GM19239 (cell line): ENCODE measurements at regions not wholly inside any gene's neighbourhood (a gene's known extent, or its start where the extent isn't known, plus 50 kb on each side); places are given as distances from the start of the nearest gene placed in this dataset.
"Not testable (repeated sequence)": the region's sequence is repeated elsewhere in the genome, so short reads cannot be mapped to it uniquely, and the experiment has no call there.

Experiments used
- DNase-seq: peaks from one replicate; pipeline ENCODE4 v3.0.0; 2011; ENCODE audit warnings: low spot score; ENCODE audit not compliant: insufficient read length
- FAIRE-seq: peaks from 2 replicates; lab custom pipeline; 2011; peaks lifted over from hg19 to GRCh38; lab: Jason Lieb, UNC

DNA sequence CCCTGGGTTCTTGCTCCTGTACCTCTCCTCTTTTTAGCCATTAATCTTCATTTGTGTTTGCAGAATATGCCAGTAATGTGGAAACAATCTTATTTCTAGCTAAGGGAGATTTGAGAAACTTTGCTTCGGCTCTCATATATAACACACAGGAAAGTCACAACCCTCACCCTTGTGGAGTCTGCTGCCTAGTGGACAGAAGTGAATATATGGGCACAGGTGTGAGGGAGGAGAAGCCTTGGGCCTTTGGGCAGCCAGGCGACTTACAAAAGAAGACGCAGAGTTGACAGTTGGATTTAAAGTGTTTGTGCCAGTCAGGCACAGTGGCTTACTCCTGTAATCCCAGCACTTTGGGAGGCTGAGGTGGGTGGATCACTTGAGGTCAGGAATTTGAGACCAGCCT lies 181.8 kb upstream of the TBL1XR1 start:
- FAIRE-seq: no peak
- DNase-seq: no peak

DNA sequence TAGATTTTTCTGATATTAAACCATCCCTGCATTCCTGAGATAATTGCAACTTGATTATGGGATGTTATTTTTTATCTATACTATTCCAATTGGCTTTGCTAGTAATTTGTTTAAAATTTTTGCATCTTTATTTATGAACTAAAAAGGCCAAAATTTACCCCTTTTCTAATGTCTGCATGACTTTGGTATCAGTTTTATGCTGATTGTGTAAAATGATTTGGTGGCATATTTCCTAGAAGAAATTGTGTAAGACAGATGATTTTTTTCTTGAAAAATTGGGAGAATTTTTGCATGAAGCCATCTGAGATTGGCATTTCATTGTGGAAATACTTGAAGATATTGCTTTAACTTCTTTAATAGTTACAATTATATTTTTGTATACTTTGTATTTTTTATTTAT lies 183.8 kb upstream of the TBL1XR1 start:
- DNase-seq (no peak), FAIRE-seq (peak; percentile 40)

- FAIRE-seq (no peak), DNase-seq (no peak)
These were observed 185.7 kb upstream of the TBL1XR1 start for GRCh38 chr3:177382944-177383343.

GRCh38 chr3:177385186-177385585 lies 187.9 kb upstream of the TBL1XR1 start:
- no peak for FAIRE-seq
- DNase-seq: no peak

- no peak for DNase-seq
These were observed 188.6 kb upstream of the TBL1XR1 start for GRCh38 chr3:177385831-177386301.

DNA sequence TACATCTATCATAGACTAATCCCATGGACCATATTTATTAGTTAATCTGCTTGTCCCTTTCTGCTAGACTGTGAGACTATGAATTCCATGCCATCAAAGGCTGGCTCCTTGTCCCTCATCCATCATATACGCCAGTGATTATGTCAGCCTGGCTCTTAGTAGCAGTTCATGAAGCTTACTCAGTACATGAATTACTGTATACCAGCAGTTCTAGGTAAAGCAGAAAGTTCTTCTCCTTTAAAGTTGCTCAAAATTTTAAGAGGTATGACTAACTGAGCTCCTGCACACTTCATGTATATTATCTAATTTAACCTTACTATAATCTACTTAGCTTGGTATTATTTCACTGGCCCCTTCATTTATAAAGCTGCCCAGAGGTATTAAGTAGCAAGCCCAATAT lies 190.9 kb upstream of the TBL1XR1 start:
- no peak for DNase-seq
- no peak for FAIRE-seq

More at GRCh38 chr3:177385831-177386301, 188.6 kb upstream of the TBL1XR1 start:
- no peak for FAIRE-seq

- FAIRE-seq, DNase-seq: not testable (repeated sequence)
These were observed 197.1 kb upstream of the TBL1XR1 start for GRCh38 chr3:177394231-177395024.

- FAIRE-seq (no peak), DNase-seq (no peak)
These were observed 199.5 kb upstream of the TBL1XR1 start for GRCh38 chr3:177396733-177397132.

DNA sequence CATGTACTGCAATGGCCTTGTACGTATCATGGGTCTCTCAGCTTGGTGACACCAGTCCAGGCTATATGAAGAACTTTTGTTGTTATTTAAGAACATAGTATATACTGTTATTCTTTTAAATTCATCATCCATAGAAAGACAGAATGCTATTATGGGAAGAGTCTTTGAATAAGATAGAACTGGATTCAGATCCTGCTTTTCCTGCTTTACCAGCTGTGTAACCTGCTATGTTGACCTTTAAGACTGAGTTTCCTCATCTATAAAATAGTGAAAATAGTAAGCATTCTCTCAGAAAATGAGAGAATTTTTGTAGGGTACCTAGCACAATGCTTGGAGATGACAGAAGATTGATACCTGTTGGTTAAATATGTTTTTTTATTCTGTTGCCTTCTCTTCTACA lies 204.1 kb upstream of the TBL1XR1 start:
- DNase-seq (no peak), FAIRE-seq (no peak)

GRCh38 chr3:177402533-177402932 lies 205.3 kb upstream of the TBL1XR1 start:
- DNase-seq (no peak), FAIRE-seq (no peak)

DNA sequence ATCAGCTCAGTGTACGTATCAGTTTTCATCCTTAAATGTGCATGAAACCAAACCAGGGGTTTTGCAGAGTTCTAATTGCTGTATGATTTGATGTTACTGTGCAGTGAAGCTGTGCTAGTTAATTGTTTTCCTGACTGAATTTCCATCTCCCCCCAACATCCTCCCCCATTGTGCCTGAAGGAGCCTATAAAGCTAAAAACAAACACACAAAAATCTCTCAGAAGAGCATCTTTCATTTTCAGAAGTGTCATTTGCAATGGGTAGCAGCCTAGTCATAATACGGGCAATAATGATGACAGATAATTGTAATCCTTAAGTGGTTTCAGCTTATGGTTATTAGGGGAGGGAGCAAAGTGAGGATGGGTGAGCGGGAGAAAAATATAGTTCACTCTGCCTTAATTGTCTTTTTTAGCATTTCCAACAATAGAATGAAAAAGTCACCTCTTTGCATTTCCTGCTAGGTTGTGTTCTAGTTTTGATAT lies 207.9 kb upstream of the TBL1XR1 start:
- no peak for DNase-seq
- no peak for FAIRE-seq

GRCh38 chr3:177410730-177411129 lies 213.4 kb upstream of the TBL1XR1 start:
- FAIRE-seq (peak; percentile 70), DNase-seq (peak; percentile 46)

DNA sequence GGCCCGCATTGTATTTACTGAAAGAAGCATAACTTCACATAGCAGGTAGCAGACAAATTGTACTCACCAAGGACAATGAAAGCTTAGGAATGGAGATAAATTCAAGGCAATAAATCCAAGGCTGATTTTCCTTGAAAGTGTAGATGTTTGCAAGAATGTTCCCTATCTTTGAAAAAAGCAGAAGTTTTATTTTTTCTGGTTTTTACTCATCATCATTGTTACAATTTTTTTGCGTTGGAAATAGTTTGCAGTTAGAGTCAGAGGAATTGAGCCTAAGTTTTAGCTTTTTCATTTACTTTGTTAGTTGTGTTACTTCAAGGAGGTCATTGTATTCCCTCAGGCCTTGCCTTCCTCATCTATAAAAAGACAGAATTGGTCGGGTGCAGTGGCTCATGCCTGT lies 213.9 kb upstream of the TBL1XR1 start:
- no peak for FAIRE-seq
- no peak for DNase-seq

DNA sequence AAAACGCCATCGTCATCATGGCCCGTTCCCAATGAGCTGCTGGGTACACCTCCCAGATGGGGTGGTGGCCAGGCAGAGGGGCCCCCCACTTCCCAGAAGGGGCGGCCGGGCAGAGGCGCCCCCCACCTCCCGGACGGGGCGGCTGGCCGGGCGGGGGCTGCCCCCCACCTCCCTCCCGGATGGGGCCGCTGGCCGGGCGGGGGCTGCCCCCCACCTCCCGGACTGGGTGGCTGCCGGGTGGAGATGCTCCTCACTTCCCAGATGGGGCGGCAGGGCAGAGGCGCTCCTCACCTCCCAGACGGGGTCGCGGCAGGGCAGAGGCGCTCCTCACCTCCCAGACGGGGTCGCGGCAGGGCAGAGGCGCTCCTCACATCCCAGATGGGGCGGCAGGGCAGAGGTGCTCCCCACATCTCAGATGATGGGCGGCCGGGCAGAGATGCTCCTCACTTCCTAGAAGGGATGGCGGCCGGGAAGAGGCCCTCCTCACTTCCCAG lies 215.4 kb upstream of the TBL1XR1 start:
- DNase-seq, FAIRE-seq: not testable (repeated sequence)

GRCh38 chr3:177414093-177414492 lies 216.8 kb upstream of the TBL1XR1 start:
- FAIRE-seq (no peak), DNase-seq (no peak)

- no peak for FAIRE-seq
- no peak for DNase-seq
These were observed 221.5 kb upstream of the TBL1XR1 start for GRCh38 chr3:177418787-177419186.

- FAIRE-seq (no peak), DNase-seq (no peak)
These were observed 222.8 kb upstream of the TBL1XR1 start for GRCh38 chr3:177419904-177420601.

GRCh38 chr3:177420651-177421480 lies 223.6 kb upstream of the TBL1XR1 start:
- DNase-seq (no peak), FAIRE-seq (no peak)

DNA sequence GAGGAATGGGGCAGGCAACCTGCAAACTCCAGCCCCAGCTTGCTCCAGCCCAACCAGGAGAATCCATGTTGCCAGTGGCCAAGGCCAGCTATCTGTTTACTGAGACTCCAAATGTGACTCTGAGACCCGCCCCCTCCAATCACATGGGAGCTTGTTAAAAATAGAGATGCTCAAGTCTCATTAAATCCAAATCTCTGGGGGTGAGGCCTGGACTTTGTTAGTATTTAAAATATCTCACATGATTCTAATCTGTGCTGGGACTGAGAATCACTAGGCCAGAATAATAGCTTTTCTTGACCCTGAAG lies 224.2 kb upstream of the TBL1XR1 start:
- no peak for FAIRE-seq
- DNase-seq: no peak

DNA sequence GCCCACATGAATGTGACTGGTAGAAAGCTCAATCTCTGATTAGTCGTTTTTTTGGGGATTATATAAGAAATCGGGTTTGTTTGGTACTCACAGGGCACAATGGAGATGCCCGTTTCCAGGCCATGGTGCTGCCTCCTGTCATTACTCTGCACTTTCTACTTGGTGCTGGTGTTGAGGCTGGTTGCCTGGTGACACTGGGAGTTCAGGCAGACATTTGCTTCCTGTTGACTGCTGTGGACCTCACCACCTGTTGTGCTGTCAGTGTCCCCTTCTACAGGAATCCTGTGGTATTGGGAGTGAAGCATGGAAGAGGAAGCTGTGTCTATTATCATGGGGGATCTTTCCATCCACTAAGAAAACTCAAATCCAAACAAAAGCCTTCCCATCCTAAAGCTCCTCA lies 227.2 kb upstream of the TBL1XR1 start:
- DNase-seq: no peak
- FAIRE-seq: no peak
